H9 (cell line): ENCODE measurements at regions not wholly inside any gene's neighbourhood (a gene's known extent, or its start where the extent isn't known, plus 50 kb on each side); places are given as distances from the start of the nearest gene placed in this dataset.

ENCODE experiments used
- DNase-seq: peaks from one replicate; pipeline ENCODE4 v3.0.0-alpha.2; 2017
- H2AFZ ChIP-seq: one replicate; pipeline ENCODE4 v1.6.1; 2013; ENCODE audit warnings: mild to moderate bottlenecking, low read length, control low read depth, moderate library complexity
- H2AK5ac ChIP-seq: 2 replicates; pipeline ENCODE4 v1.6.1; 2013; ENCODE audit warnings: low read length, control low read depth, mixed read lengths; ENCODE audit not compliant: insufficient read length
- H2BK120ac ChIP-seq: one replicate; pipeline ENCODE4 v1.6.1; 2013; ENCODE audit warnings: low read depth, mild to moderate bottlenecking, low read length, control low read depth, inconsistent platforms; ENCODE audit not compliant: poor library complexity, severe bottlenecking
- H2BK12ac ChIP-seq: 2 replicates; pipeline ENCODE4 v1.6.1; 2013; ENCODE audit warnings: low read length, control low read depth, mixed read lengths, low read depth; ENCODE audit not compliant: insufficient read length
- H2BK15ac ChIP-seq: 2 replicates; pipeline ENCODE4 v1.6.1; 2013; ENCODE audit warnings: low read depth, low read length, control low read depth
- H2BK20ac ChIP-seq: one replicate; pipeline ENCODE4 v1.6.1; 2013; ENCODE audit warnings: low read depth, mild to moderate bottlenecking, low read length, control low read depth, inconsistent platforms; ENCODE audit not compliant: poor library complexity, severe bottlenecking
- H2BK5ac ChIP-seq: 2 replicates; pipeline ENCODE4 v1.6.1; 2013; ENCODE audit warnings: low read length, control low read depth, mixed read lengths; ENCODE audit not compliant: insufficient read length
- H3K14ac ChIP-seq: 2 replicates; pipeline ENCODE4 v1.6.1; 2013; ENCODE audit warnings: low read length, control low read depth; ENCODE audit not compliant: insufficient read depth
- H3K18ac ChIP-seq: 2 replicates; pipeline ENCODE4 v1.6.1; 2013; ENCODE audit warnings: low read depth, mild to moderate bottlenecking, mixed read lengths, low read length, control low read depth; ENCODE audit not compliant: insufficient read length
- H3K23ac ChIP-seq: 2 replicates; pipeline ENCODE4 v1.6.1; 2013; ENCODE audit warnings: low read length, control low read depth, mixed read lengths, low read depth; ENCODE audit not compliant: insufficient read length
- H3K23me2 ChIP-seq: 2 replicates; pipeline ENCODE4 v1.6.1; 2013; ENCODE audit warnings: low read depth, mild to moderate bottlenecking, mixed read lengths, low read length, control low read depth; ENCODE audit not compliant: insufficient read length, poor library complexity, severe bottlenecking
- H3K27ac ChIP-seq: 2 replicates; pipeline ENCODE4 v1.5.1; 2013; ENCODE audit warnings: low read length, control low read depth, mixed read lengths, low read depth; ENCODE audit not compliant: insufficient read length
- H3K27me3 ChIP-seq: 2 replicates; pipeline ENCODE4 v1.6.1; 2013; ENCODE audit warnings: low read length, control low read depth, inconsistent platforms; ENCODE audit not compliant: insufficient read depth
- H3K4ac ChIP-seq: 2 replicates; pipeline ENCODE4 v1.6.1; 2013; ENCODE audit warnings: low read depth, mild to moderate bottlenecking, control low read depth, inconsistent platforms, low read length, moderate library complexity
- H3K4me1 ChIP-seq: 2 replicates; pipeline ENCODE4 v1.6.1; 2013; ENCODE audit warnings: low read length, control low read depth, inconsistent platforms; ENCODE audit not compliant: insufficient read depth
- H3K4me2 ChIP-seq: 2 replicates; pipeline ENCODE4 v1.6.1; 2013; ENCODE audit warnings: low read length, control low read depth, mixed read lengths; ENCODE audit not compliant: insufficient read length, insufficient read depth
- H3K56ac ChIP-seq: 2 replicates; pipeline ENCODE4 v1.6.1; 2013; ENCODE audit warnings: low read depth, mild to moderate bottlenecking, mixed read lengths, low read length, control low read depth; ENCODE audit not compliant: insufficient read length
- H3K79me1 ChIP-seq: 2 replicates; pipeline ENCODE4 v1.6.1; 2013; ENCODE audit warnings: low read depth, mild to moderate bottlenecking, moderate library complexity, low read length, control low read depth, inconsistent platforms; ENCODE audit not compliant: insufficient read depth, poor library complexity, severe bottlenecking
- H3K79me2 ChIP-seq: 2 replicates; pipeline ENCODE4 v1.6.1; 2013; ENCODE audit warnings: low read length, control low read depth, inconsistent platforms; ENCODE audit not compliant: insufficient read depth
- H3K9ac ChIP-seq: 2 replicates; pipeline ENCODE4 v1.6.1; 2013; ENCODE audit warnings: low read length, control low read depth, mixed read lengths; ENCODE audit not compliant: insufficient read length; ENCODE audit errors: extremely low read depth
- H3K9me3 ChIP-seq: one replicate; pipeline ENCODE4 v1.6.1; 2013; ENCODE audit warnings: low read depth, low read length, inconsistent platforms; ENCODE audit not compliant: control insufficient read depth
- H3T11ph ChIP-seq: one replicate; pipeline ENCODE4 v1.6.1; 2013; ENCODE audit warnings: mild to moderate bottlenecking, low read length, control low read depth, inconsistent platforms
- H4K20me1 ChIP-seq: one replicate; pipeline ENCODE4 v1.6.1; 2013; ENCODE audit not compliant: control insufficient read depth, insufficient read length, insufficient read depth
- H4K5ac ChIP-seq: 2 replicates; pipeline ENCODE4 v1.6.1; 2013; ENCODE audit warnings: low read depth, mild to moderate bottlenecking, mixed read lengths, low read length, control low read depth; ENCODE audit not compliant: insufficient read length
- H4K8ac ChIP-seq: replicated peaks from 2 replicates; pipeline ENCODE4 v1.6.1; 2013; ENCODE audit warnings: low read length, control low read depth, mixed read lengths, low read depth; ENCODE audit not compliant: insufficient read length
- H4K91ac ChIP-seq: 2 replicates; pipeline ENCODE4 v1.6.1; 2013; ENCODE audit warnings: low read depth, mild to moderate bottlenecking, moderate library complexity, mixed read lengths, low read length, control low read depth; ENCODE audit not compliant: insufficient read length
- H3K27ac Mint-ChIP-seq, 3 experiments: 2 replicates in 2 of 3; 3 replicates in 1 of 3; pipeline ENCODE4 v1.8.0; 2020 to 2021; ENCODE audit warnings: mixed read lengths in 3 of 3, mild to moderate bottlenecking in 1 of 3, moderate library complexity in 1 of 3
- H3K27me3 Mint-ChIP-seq: 2 replicates; pipeline ENCODE4 v1.8.0; 2021; ENCODE audit warnings: low read depth, mild to moderate bottlenecking, moderate library complexity, mixed read lengths
- H3K36me3 Mint-ChIP-seq, 3 experiments: 2 replicates in 2 of 3; 3 replicates in 1 of 3; pipeline ENCODE4 v1.8.0; 2020 to 2021; ENCODE audit warnings: low read depth in 3 of 3, mixed read lengths in 3 of 3; ENCODE audit not compliant: insufficient read depth in 1 of 3
- H3K4me1 Mint-ChIP-seq, 2 experiments: 2 replicates each; pipeline ENCODE4 v1.8.0; 2020; ENCODE audit warnings: mixed read lengths in 2 of 2
- H3K4me3 Mint-ChIP-seq, 2 experiments: 2 replicates in 1 of 2; 3 replicates in 1 of 2; pipeline ENCODE4 v1.8.0; 2020 to 2021; ENCODE audit warnings: mild to moderate bottlenecking in 2 of 2, mixed read lengths in 2 of 2, moderate library complexity in 1 of 2
- H3K9me3 Mint-ChIP-seq, 2 experiments: 2 replicates in 1 of 2; 3 replicates in 1 of 2; pipeline ENCODE4 v1.8.0; 2020; ENCODE audit warnings: mild to moderate bottlenecking in 2 of 2, mixed read lengths in 2 of 2, moderate library complexity in 1 of 2
- WGBS: extraction: QIAGEN DNeasy Blood & Tissue Kit; methylation state at CpG from one replicate; pipeline ENCODE4 v1.1.7; 2013; ENCODE audit warnings: missing lambda C conversion rate, low lambda C conversion rate, mixed read lengths; ENCODE audit not compliant: insufficient read length; ENCODE audit errors: extremely low coverage; 5-methylcytosine and 5-hydroxymethylcytosine counted together
- TF ChIP-seq, protein P1 (sequence below): fragments of 200-600 bp; sonication (generic); conservative IDR thresholded peaks from 3 replicates; pipeline ENCODE4 v1.8.0; 2021; ENCODE audit warnings: antibody characterized with exemption, mild to moderate bottlenecking

DNA sequence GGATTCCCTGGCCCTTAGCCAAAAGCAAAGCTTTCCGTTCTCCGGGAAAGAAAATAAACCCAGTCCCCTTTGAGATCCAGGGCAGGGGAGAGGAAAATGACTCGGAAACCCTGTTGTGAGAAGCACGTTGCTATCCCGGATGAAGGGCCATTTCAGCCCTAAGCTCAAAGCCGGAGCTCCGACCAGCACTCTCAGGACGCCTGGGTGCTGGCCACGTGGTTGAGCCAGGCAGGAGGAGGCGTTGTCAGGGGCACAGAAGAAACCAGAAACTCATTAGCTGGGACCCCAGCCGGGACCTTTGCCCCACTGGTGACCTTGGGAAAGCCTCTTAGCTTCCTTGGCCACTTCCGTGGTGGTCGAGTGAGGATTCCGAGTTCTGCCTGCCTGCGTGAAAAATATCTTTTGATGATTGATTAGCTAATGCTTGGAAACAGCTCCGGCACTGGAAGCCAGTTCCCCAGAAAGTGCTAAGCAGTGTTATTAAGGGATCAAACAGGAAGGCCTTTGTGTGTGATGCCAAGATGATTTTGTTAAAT is 57.6 kb upstream of the FZD10 start:
- no CpG with 5 or more reads among the region's 16 CpGs for WGBS
- H3K4me3 Mint-ChIP-seq = no peak overlapping the region

More for the DNA sequence above, 57.6 kb upstream of the FZD10 start:
- Histone ChIP-seq H3K27ac (no peak overlapping the region), H3K9ac (no peak overlapping the region), H2BK5ac (no peak overlapping the region), H4K5ac (no peak overlapping the region), H3K23ac (no peak overlapping the region), H3T11ph (no peak overlapping the region), H4K20me1 (no peaks in the 10 kb centered on the region), H3K9me3 (no peaks in the 10 kb centered on the region), H3K14ac (no peak overlapping the region), H3K79me2 (no peaks in the 10 kb centered on the region), H3K18ac (no peak overlapping the region), H2AFZ (no peak overlapping the region), H4K8ac (no peak overlapping the region), H2AK5ac (no peak overlapping the region), H3K23me2 (no peaks in the 10 kb centered on the region), H2BK20ac (no peak overlapping the region), H2BK12ac (no peak overlapping the region), H2BK120ac (no peak overlapping the region), H3K4me1 (no peaks in the 10 kb centered on the region; the same call in 1 of the 2 replicates), H3K79me1 (no peaks in the 10 kb centered on the region), H3K4ac (no peak overlapping the region), H3K27me3 (no peaks in the 10 kb centered on the region; the same call in 1 of the 2 replicates), H3K4me2 (no peak overlapping the region), H2BK15ac (no peak overlapping the region), H3K56ac (no peak overlapping the region), H4K91ac (no peak overlapping the region)
- TF ChIP-seq, protein P1, sequence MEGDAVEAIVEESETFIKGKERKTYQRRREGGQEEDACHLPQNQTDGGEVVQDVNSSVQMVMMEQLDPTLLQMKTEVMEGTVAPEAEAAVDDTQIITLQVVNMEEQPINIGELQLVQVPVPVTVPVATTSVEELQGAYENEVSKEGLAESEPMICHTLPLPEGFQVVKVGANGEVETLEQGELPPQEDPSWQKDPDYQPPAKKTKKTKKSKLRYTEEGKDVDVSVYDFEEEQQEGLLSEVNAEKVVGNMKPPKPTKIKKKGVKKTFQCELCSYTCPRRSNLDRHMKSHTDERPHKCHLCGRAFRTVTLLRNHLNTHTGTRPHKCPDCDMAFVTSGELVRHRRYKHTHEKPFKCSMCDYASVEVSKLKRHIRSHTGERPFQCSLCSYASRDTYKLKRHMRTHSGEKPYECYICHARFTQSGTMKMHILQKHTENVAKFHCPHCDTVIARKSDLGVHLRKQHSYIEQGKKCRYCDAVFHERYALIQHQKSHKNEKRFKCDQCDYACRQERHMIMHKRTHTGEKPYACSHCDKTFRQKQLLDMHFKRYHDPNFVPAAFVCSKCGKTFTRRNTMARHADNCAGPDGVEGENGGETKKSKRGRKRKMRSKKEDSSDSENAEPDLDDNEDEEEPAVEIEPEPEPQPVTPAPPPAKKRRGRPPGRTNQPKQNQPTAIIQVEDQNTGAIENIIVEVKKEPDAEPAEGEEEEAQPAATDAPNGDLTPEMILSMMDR = no peak
- no peaks in the 10 kb centered on the region for H3K36me3 Mint-ChIP-seq
- no peak overlapping the region for H3K27ac Mint-ChIP-seq
- peaks cover 14 to 15% of the 10 kb centered on the region in 2 experiments for H3K4me1 Mint-ChIP-seq
- peaks cover 94% of the 10 kb centered on the region for H3K27me3 Mint-ChIP-seq
- peak; percentile 56 for DNase-seq
- H3K9me3 Mint-ChIP-seq = no peaks in the 10 kb centered on the region
